Small intestine (tissue), 7 donors: ENCODE measurements at regions not wholly inside any gene's neighbourhood (a gene's known extent, or its start where the extent isn't known, plus 50 kb on each side); places are given as distances from the start of the nearest gene placed in this dataset.
A peak's percentile ranks its signal among the peaks of the same experiment; 100 is the strongest.

Source experiments
- DNase-seq, 2 donors: peaks; one replicate each; pipeline versions ENCODE4 v3.0.0 to v3.0.0-alpha.2; 2013
- FAIRE-seq: peaks from 2 replicates; lab custom pipeline; 2012; peaks lifted over from hg19 to GRCh38; lab: Jason Lieb, UNC
- H3K27ac ChIP-seq, 3 donors: one replicate each; pipeline ENCODE4 v1.5.1; 2013; ENCODE audit warnings: low read length in 2 of 3, mild to moderate bottlenecking in 2 of 3, control low read depth in 1 of 3, inconsistent platforms in 1 of 3, low read depth in 1 of 3, moderate library complexity in 1 of 3
- H3K27me3 ChIP-seq, 3 donors: one replicate each; pipeline ENCODE4 v1.6.1; 2013; ENCODE audit warnings: low read length in 3 of 3, inconsistent platforms in 1 of 3; ENCODE audit not compliant: control insufficient read depth in 3 of 3, insufficient read depth in 3 of 3
- H3K36me3 ChIP-seq, 3 donors: one replicate each; pipeline ENCODE4 v1.6.1; 2013; ENCODE audit warnings: low read length in 3 of 3, inconsistent platforms in 1 of 3, low read depth in 1 of 3, mild to moderate bottlenecking in 1 of 3, moderate library complexity in 1 of 3; ENCODE audit not compliant: control insufficient read depth in 3 of 3, insufficient read depth in 2 of 3
- H3K4me1 ChIP-seq, 3 donors: one replicate each; pipeline ENCODE4 v1.6.1; 2013; ENCODE audit warnings: low read length in 2 of 3, inconsistent platforms in 1 of 3, low read depth in 1 of 3, mild to moderate bottlenecking in 1 of 3, moderate library complexity in 1 of 3; ENCODE audit not compliant: control insufficient read depth in 3 of 3, insufficient read depth in 2 of 3
- H3K4me3 ChIP-seq, 3 donors: one replicate each; pipeline ENCODE4 v1.5.1; 2013; ENCODE audit warnings: low read length in 3 of 3, control low read depth in 1 of 3, inconsistent platforms in 1 of 3, low read depth in 1 of 3, mild to moderate bottlenecking in 1 of 3, moderate library complexity in 1 of 3
- H3K9me3 ChIP-seq, 2 donors: one replicate each; pipeline ENCODE4 v1.6.1; 2013; ENCODE audit warnings: low read depth in 1 of 2, low read length in 1 of 2; ENCODE audit not compliant: control insufficient read depth in 2 of 2, insufficient read depth in 1 of 2
- WGBS, 3 donors: extraction: QIAGEN DNeasy Blood & Tissue Kit; methylation state at CpG; one replicate each; pipeline ENCODE4 v1.1.7; 2013; 5-methylcytosine and 5-hydroxymethylcytosine counted together
- donor health status: healthy with polysubstance abuse.
- donor health status: control.
- donor health status: control.
- donor health status: Bipolar disorder and iron deficiency.
- donor health status: healthy.

DNA sequence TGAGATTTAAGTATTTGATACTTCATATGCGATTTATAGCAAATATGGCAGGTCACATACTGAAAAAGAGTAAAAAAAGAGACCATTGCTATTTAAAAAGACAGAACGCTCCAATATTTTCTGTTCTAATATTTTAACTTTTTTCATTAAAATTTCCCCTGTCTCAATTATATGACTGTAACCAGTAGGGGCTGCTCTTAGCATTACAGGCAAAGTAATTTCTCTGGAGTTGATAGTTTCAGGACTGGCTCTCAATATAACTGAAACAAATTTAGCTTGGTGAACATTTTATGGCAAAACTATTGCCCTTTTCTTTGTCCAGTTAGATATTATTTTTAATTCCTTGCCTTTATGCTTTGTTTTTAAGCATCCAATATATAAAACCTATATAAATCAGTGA, 286.3 kb upstream of the ROBO2 start:
- 65 to 84% (median 66%) methylated on average over 2 of the region's 2 CpGs for WGBS, 3 donors
- Histone ChIP-seq H3K4me1 (no peaks in the 10 kb centered on the region), H3K27ac (no peak overlapping the region), H3K36me3 (no peaks in the 10 kb centered on the region), H3K27me3 (no peaks in the 10 kb centered on the region), H3K4me3 (no peak overlapping the region), H3K9me3 (no peaks in the 10 kb centered on the region)
- peak in 1 of 2 donors; percentile 22 for DNase-seq
- no peak for FAIRE-seq

DNA sequence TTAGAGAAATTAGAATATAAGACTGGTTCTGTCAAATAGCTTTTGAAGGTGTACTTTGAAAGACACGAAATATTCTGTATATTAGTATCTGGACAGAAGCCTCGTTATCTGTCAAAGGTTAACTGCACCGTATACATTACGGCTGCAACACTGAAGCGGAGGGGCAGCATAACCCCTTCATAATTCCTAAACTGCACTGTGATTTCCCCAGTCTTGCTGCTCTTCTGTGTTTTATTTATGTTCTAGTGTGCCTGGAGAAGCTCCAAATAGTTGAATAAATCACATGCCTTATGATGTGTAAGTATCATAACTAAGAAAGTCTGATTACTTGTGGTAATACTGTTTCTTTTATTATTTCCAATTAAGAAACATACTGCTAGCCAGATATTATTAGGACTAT, 285.7 kb upstream of the ROBO2 start:
- FAIRE-seq = no peak
- H3K27me3 ChIP-seq = no peaks in the 10 kb centered on the region

DNA sequence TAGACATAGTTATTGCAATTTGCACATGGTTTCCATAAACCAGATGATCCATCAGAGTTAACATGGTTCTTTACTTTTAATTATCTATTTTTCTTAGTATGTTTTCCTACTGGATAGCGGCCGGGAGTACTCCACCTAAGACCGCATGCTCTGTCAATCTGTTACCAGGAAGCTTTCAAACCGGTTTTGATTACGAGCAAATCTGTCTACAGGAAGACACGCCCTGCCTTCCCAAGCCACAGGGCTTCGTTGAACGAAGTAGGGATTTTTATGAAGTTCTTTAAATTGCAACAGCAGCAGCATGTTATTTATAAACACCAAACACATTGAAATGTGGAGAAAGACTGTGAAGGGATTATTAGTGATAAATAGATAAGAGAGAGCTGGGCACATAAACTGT, 283.3 kb upstream of the ROBO2 start:
- Histone ChIP-seq H3K4me3 (no peak overlapping the region), H3K9me3 (no peaks in the 10 kb centered on the region), H3K36me3 (no peaks in the 10 kb centered on the region), H3K4me1 (no peaks in the 10 kb centered on the region), H3K27me3 (no peaks in the 10 kb centered on the region), H3K27ac (no peak overlapping the region)
- 29 to 65% (median 53%) methylated on average over 8 of the region's 8 CpGs for WGBS, 3 donors
- FAIRE-seq (no peak), DNase-seq (peak; percentile 40 to 68)

More for the DNA sequence above, 285.7 kb upstream of the ROBO2 start:
- 62 to 76% (median 76%) methylated on average over 5 of the region's 5 CpGs for WGBS, 3 donors
- DNase-seq = no peak
- no peak overlapping the region for H3K4me3 ChIP-seq
- no peak overlapping the region for H3K27ac ChIP-seq
- no peaks in the 10 kb centered on the region for H3K36me3 ChIP-seq
- H3K4me1 ChIP-seq = no peaks in the 10 kb centered on the region
- H3K9me3 ChIP-seq = no peaks in the 10 kb centered on the region

DNA sequence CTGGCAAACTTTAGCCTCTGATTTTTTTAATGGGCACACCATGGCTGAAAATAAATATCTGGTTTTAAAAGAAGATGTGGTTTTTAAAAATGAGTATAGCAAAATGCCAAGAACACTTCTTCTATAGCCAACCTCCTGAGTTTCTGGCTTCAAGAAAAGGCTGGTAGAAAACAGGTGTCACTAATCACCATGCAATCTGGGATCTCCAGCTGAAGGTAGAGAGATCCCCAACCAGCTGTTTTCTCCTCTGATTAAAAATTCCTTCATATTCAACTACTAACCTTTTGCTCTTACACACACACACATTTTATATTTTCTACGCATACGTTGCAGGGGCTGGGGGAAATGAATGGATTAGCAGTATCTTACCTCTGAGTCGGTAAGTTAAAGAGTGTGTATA, 279.6 kb upstream of the ROBO2 start:
- WGBS, 3 donors = 93 to 95% (median 93%) methylated on average over 3 of the region's 3 CpGs

DNA sequence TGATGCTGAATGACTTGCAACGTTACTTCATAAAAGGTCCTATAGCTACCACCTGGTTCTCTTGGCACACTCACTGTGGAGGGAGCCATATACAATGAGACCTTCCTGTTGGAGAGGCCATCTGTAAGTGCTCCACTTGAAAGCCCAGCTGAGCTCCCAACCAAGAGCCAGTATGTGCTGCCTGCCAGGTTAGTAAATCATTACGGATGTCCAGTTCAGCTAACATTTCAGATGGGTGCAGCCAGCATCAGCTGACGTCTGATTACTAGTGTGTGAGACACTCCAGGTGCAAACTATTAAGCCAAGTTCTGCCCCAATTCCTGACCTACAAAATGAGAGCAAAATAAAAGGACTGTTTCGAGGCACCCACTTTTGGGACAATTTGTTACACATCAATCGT, 274.4 kb upstream of the ROBO2 start:
- no peaks in the 10 kb centered on the region for H3K36me3 ChIP-seq
- no peaks in the 10 kb centered on the region for H3K4me1 ChIP-seq
- no peaks in the 10 kb centered on the region for H3K27me3 ChIP-seq
- no peaks in the 10 kb centered on the region for H3K9me3 ChIP-seq
- WGBS, 3 donors = 62 to 75% (median 71%) methylated on average over 5 of the region's 5 CpGs
- no peak overlapping the region for H3K27ac ChIP-seq
- DNase-seq (no peak), FAIRE-seq (no peak)
- H3K4me3 ChIP-seq = no peak overlapping the region

More for the DNA sequence above, 279.6 kb upstream of the ROBO2 start:
- Histone ChIP-seq H3K4me3 (no peak overlapping the region), H3K27me3 (no peaks in the 10 kb centered on the region), H3K9me3 (no peaks in the 10 kb centered on the region), H3K27ac (no peak overlapping the region), H3K4me1 (no peaks in the 10 kb centered on the region), H3K36me3 (no peaks in the 10 kb centered on the region)
- FAIRE-seq = no peak
- DNase-seq = no peak

DNA sequence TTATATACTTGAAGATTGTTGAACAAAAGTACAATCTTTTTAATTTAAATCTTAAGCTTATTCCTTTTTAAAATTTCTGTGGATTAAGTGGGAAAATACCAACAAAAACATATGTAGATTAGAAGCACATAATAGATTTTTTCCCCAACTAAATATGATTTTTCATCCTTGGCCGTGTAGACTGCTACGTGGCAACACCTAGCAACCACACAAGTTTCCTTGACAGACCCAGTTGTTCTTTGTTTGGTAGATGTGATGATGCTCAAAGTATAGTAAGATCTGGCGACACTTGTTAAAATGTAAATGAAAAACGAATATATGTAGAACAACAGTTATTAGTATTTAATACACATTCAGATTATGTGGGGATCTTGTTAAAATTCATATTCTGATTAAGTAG, 271.0 kb upstream of the ROBO2 start:
- Histone ChIP-seq H3K9me3 (no peaks in the 10 kb centered on the region), H3K27me3 (no peaks in the 10 kb centered on the region), H3K27ac (no peak overlapping the region), H3K36me3 (no peaks in the 10 kb centered on the region), H3K4me1 (no peaks in the 10 kb centered on the region), H3K4me3 (no peak overlapping the region)
- 81 to 92% (median 81%) methylated on average over 4 of the region's 4 CpGs for WGBS, 3 donors
- no peak for FAIRE-seq
- no peak for DNase-seq

DNA sequence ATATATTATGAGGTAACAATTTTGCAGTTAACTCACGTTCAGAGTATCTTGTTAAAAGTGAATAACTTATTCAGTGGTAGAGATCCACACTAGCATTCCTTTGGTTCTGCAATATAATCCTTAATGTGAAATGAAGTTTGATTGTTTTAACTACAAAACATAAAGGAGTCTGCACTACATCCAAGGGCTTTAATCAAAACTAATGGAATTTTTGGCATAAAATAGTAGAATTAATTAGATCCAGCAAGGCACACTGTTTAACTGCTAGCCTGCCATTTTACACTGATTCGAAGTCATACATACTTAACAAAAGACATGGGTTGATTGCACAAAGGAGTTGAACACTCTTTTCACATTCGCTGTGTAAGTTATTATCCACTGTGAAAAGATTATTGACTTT, 263.0 kb upstream of the ROBO2 start:
- Histone ChIP-seq H3K27ac (no peak overlapping the region), H3K9me3 (no peaks in the 10 kb centered on the region), H3K4me1 (no peaks in the 10 kb centered on the region), H3K36me3 (no peaks in the 10 kb centered on the region), H3K4me3 (no peak overlapping the region), H3K27me3 (no peaks in the 10 kb centered on the region)
- FAIRE-seq = no peak
- WGBS, 3 donors = 69 to 71% (median 70%) methylated on average over 3 of the region's 3 CpGs
- no peak for DNase-seq

DNA sequence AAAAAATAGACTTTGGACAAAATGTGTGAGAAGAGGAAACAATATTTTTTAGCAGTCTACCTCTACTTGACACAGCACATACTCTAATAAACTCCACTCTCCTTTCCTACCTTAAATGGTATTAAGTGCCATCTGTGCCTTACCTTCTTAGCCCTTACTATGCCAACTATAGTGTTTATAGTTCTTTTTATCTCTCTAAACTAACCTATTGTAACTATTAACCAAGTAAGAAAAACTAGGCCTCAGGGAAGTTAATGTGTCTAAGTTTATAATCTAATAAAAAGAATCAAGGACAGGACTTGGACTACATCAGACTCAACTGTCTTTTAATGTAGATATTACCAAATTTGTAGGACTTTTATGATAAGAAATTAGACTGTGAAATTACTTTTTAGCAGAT, 251.7 kb upstream of the ROBO2 start:
- DNase-seq (peak; percentile 35 to 52), FAIRE-seq (peak; percentile 19)
- Histone ChIP-seq H3K27ac (peak overlapping the region in 1 of 3 donors; percentile 33), H3K4me3 (no peak overlapping the region), H3K4me1 (peaks cover 0 to 10% (median 0%) of the 10 kb centered on the region in 3 donors), H3K27me3 (no peaks in the 10 kb centered on the region), H3K36me3 (no peaks in the 10 kb centered on the region), H3K9me3 (peaks cover 0 to 4% of the 10 kb centered on the region in 2 donors)

DNA sequence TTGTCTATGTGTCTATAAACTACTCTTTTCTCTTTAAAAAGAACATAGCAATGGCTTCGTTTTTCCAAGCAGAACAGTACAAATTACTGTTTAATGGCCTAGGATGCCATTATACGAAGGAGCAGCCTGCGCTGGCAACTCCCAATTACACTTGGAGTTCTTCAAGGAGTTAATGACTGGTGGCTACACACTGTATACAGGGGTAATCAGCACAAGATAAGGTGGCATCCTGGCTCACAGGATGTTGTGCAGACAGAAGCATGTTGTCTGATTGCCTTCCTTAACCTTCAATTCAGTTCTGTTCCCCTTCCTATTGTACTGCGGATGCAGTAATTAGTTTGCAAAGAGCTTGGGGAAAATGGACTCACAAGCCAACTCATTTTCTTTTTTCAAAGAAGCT, 250.7 kb upstream of the ROBO2 start:
- Histone ChIP-seq H3K4me3 (no peak overlapping the region), H3K4me1 (peaks cover 0 to 10% (median 0%) of the 10 kb centered on the region in 3 donors), H3K27me3 (no peaks in the 10 kb centered on the region), H3K36me3 (no peaks in the 10 kb centered on the region), H3K27ac (no peak overlapping the region), H3K9me3 (peaks cover 0 to 4% of the 10 kb centered on the region in 2 donors)
- DNase-seq = no peak
- WGBS, 3 donors = 62 to 77% (median 72%) methylated on average over 4 of the region's 4 CpGs
- FAIRE-seq = no peak
